DMS153 treated with DMSO at 0.1 percent for 48 hours (cell line): ENCODE measurements at regions not wholly inside any gene's neighbourhood (a gene's known extent, or its start where the extent isn't known, plus 50 kb on each side); places are given as distances from the start of the nearest gene placed in this dataset.

Experiments used
- DNase-seq: peaks from one replicate; lab custom pipeline; 2025; ENCODE audit not compliant: unreplicated experiment; lab: John Stamatoyannopoulos, UW

- no peak for DNase-seq
These were observed 50.7 kb upstream of the TOX2 start for GRCh38 chr20:43863821-43864544.

- no peak for DNase-seq
These were observed 51.3 kb upstream of the TOX2 start for GRCh38 chr20:43863330-43863729.

- no peak for DNase-seq
These were observed 52.2 kb upstream of the TOX2 start for GRCh38 chr20:43862438-43862837.

- DNase-seq = no peak
These were observed 54.7 kb upstream of the TOX2 start for GRCh38 chr20:43859994-43860393.

GRCh38 chr20:43857932-43858331, 56.7 kb upstream of the TOX2 start:
- no peak for DNase-seq

GRCh38 chr20:43857127-43857526, 57.5 kb upstream of the TOX2 start:
- no peak for DNase-seq

- no peak for DNase-seq
These were observed 58.8 kb upstream of the TOX2 start for GRCh38 chr20:43855803-43856202.

GRCh38 chr20:43853918-43854317, 60.7 kb upstream of the TOX2 start:
- DNase-seq = no peak

- DNase-seq = no peak
These were observed 61.4 kb upstream of the TOX2 start for GRCh38 chr20:43853174-43853803.

- DNase-seq = no peak
These were observed 65.0 kb upstream of the TOX2 start for GRCh38 chr20:43849496-43850186.

GRCh38 chr20:43846516-43846905, 68.1 kb upstream of the TOX2 start:
- no peak for DNase-seq

- no peak for DNase-seq
These were observed 69.7 kb upstream of the TOX2 start for GRCh38 chr20:43844778-43845614.

- no peak for DNase-seq
These were observed 70.5 kb upstream of the TOX2 start for GRCh38 chr20:43843965-43844660.

- no peak for DNase-seq
These were observed 71.3 kb upstream of the TOX2 start for GRCh38 chr20:43843096-43843964.

GRCh38 chr20:43842126-43843020, 72.3 kb upstream of the TOX2 start:
- DNase-seq = no peak

- no peak for DNase-seq
These were observed 74.1 kb upstream of the TOX2 start for GRCh38 chr20:43840382-43841070.

- DNase-seq = no peak
These were observed 74.9 kb upstream of the TOX2 start for GRCh38 chr20:43839793-43840199.

GRCh38 chr20:43838703-43839060, 76.0 kb upstream of the TOX2 start:
- DNase-seq = no peak
